ENCODE measurements at regions not wholly inside any gene's neighbourhood (a gene's known extent, or its start where the extent isn't known, plus 50 kb on each side); places are given as distances from the start of the nearest gene placed in this dataset.

- Histone ChIP-seq H3K79me2 (ENCODE audit: insufficient read depth, low read length) (no peaks in the 10 kb centered on the region), H2AFZ (ENCODE audit: low read depth, low read length) (no peak overlapping the region), H3K36me3 (ENCODE audit: insufficient read depth, low read length) (no peaks in the 10 kb centered on the region), H3K9ac (ENCODE audit: low read depth, low read length) (no peak overlapping the region), H3K4me2 (ENCODE audit: insufficient read depth, low read length) (no peak overlapping the region), H3K4me1 (ENCODE audit: insufficient read depth, low read length) (no peaks in the 10 kb centered on the region), H3K9me3 (ENCODE audit: insufficient read depth, low read length, severe bottlenecking) (no peaks in the 10 kb centered on the region), H3K27ac (ENCODE audit: low read length) (no peak overlapping the region), H3K27me3 (ENCODE audit: insufficient read depth, low read length, poor library complexity) (no peaks in the 10 kb centered on the region), H4K20me1 (ENCODE audit: insufficient read depth, low read length) (no peaks in the 10 kb centered on the region), H3K4me3 (ENCODE audit: low read depth in 1 of 2, low read length in 2 of 2) (no peak overlapping the region)
- no peak for ATAC-seq (ENCODE audit: insufficient read depth, low read depth)
- no peak for DNase-seq
- TF ChIP-seq CTCF (IDR thresholded peaks at IDR 0.05; ENCODE audit: borderline replicate concordance, extremely low read depth, low read length, poor library complexity, severe bottlenecking): no peak
- no peak for TF ChIP-seq EZH2 (IDR thresholded peaks at IDR 0.05; ENCODE audit: borderline replicate concordance, low read depth, low read length, severe bottlenecking)
Observed at GRCh38 chr1:4975856-4976255, 321.4 kb downstream of the AJAP1 start.

GRCh38 chr1:4974981-4975685, 320.7 kb downstream of the AJAP1 start:
- no peak overlapping the region for H3K9ac ChIP-seq (ENCODE audit: low read depth, low read length)
- no peak for DNase-seq
- no peaks in the 10 kb centered on the region for H3K36me3 ChIP-seq (ENCODE audit: insufficient read depth, low read length)
- no peak overlapping the region for H3K4me3 ChIP-seq (ENCODE audit: low read depth in 1 of 2, low read length in 2 of 2)
- no peaks in the 10 kb centered on the region for H3K79me2 ChIP-seq (ENCODE audit: insufficient read depth, low read length)
- TF ChIP-seq EZH2 (IDR thresholded peaks at IDR 0.05; ENCODE audit: borderline replicate concordance, low read depth, low read length, severe bottlenecking) (no peak), CTCF (IDR thresholded peaks at IDR 0.05; ENCODE audit: borderline replicate concordance, extremely low read depth, low read length, poor library complexity, severe bottlenecking) (no peak)
- no peak overlapping the region for H2AFZ ChIP-seq (ENCODE audit: low read depth, low read length)
- no peak overlapping the region for H3K4me2 ChIP-seq (ENCODE audit: insufficient read depth, low read length)
- no peak for ATAC-seq (ENCODE audit: insufficient read depth, low read depth)
- H4K20me1 ChIP-seq (ENCODE audit: insufficient read depth, low read length): no peaks in the 10 kb centered on the region
- no peaks in the 10 kb centered on the region for H3K4me1 ChIP-seq (ENCODE audit: insufficient read depth, low read length)
- H3K27me3 ChIP-seq (ENCODE audit: insufficient read depth, low read length, poor library complexity): no peaks in the 10 kb centered on the region
- H3K27ac ChIP-seq (ENCODE audit: low read length): no peak overlapping the region
- H3K9me3 ChIP-seq (ENCODE audit: insufficient read depth, low read length, severe bottlenecking): no peaks in the 10 kb centered on the region

- ATAC-seq (ENCODE audit: insufficient read depth, low read depth) (no peak), DNase-seq (no peak)
- Histone ChIP-seq H3K27me3 (ENCODE audit: insufficient read depth, low read length, poor library complexity) (no peaks in the 10 kb centered on the region), H3K4me3 (ENCODE audit: low read depth in 1 of 2, low read length in 2 of 2) (no peak overlapping the region), H3K79me2 (ENCODE audit: insufficient read depth, low read length) (no peaks in the 10 kb centered on the region), H3K9ac (ENCODE audit: low read depth, low read length) (no peak overlapping the region), H3K27ac (ENCODE audit: low read length) (no peak overlapping the region), H2AFZ (ENCODE audit: low read depth, low read length) (no peak overlapping the region), H3K4me1 (ENCODE audit: insufficient read depth, low read length) (no peaks in the 10 kb centered on the region), H3K4me2 (ENCODE audit: insufficient read depth, low read length) (no peak overlapping the region), H4K20me1 (ENCODE audit: insufficient read depth, low read length) (no peaks in the 10 kb centered on the region), H3K36me3 (ENCODE audit: insufficient read depth, low read length) (no peaks in the 10 kb centered on the region), H3K9me3 (ENCODE audit: insufficient read depth, low read length, severe bottlenecking) (no peaks in the 10 kb centered on the region)
- no peak for TF ChIP-seq CTCF (IDR thresholded peaks at IDR 0.05; ENCODE audit: borderline replicate concordance, extremely low read depth, low read length, poor library complexity, severe bottlenecking)
- TF ChIP-seq EZH2 (IDR thresholded peaks at IDR 0.05; ENCODE audit: borderline replicate concordance, low read depth, low read length, severe bottlenecking): no peak
Observed at GRCh38 chr1:4973341-4973740, 318.9 kb downstream of the AJAP1 start.
